ENCODE measurements at regions not wholly inside any gene's neighbourhood (a gene's known extent, or its start where the extent isn't known, plus 50 kb on each side); places are given as distances from the start of the nearest gene placed in this dataset.
"Not testable (repeated sequence)": the region's sequence is repeated elsewhere in the genome, so short reads cannot be mapped to it uniquely, and the experiment has no call there.

DNA sequence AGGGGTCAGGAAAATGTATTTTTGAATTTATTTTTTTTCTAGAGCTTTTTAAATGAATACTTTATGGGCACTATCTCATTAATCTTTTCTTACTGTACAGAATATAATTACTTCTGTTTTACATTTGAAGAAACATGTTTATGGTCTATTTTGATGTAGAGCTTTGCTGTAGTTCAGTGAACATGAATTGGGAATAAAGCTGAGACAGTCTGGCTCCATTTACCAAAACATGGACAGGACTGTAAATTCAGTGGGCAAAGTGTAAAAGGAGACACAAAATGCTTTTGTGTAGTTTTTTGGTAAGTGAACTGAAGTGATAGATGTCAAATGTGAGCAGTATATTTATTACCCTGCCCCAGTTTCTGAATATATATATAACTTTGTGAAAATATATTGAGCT is 1298.8 kb upstream of the NXPH2 start:
- H3K4me2 ChIP-seq (ENCODE audit: low read length) = no peak overlapping the region
- H4K20me1 ChIP-seq (ENCODE audit: insufficient read depth) = no peaks in the 10 kb centered on the region
- H3K9ac ChIP-seq (ENCODE audit: low read length) = no peak overlapping the region
- H3K27me3 ChIP-seq (ENCODE audit: insufficient read depth, low read depth, low read length) = no peaks in the 10 kb centered on the region
- H3K36me3 ChIP-seq (ENCODE audit: insufficient read depth, low read length) = no peaks in the 10 kb centered on the region
- H3K27ac ChIP-seq (ENCODE audit: low read length) = no peak overlapping the region
- TF ChIP-seq, protein P1, sequence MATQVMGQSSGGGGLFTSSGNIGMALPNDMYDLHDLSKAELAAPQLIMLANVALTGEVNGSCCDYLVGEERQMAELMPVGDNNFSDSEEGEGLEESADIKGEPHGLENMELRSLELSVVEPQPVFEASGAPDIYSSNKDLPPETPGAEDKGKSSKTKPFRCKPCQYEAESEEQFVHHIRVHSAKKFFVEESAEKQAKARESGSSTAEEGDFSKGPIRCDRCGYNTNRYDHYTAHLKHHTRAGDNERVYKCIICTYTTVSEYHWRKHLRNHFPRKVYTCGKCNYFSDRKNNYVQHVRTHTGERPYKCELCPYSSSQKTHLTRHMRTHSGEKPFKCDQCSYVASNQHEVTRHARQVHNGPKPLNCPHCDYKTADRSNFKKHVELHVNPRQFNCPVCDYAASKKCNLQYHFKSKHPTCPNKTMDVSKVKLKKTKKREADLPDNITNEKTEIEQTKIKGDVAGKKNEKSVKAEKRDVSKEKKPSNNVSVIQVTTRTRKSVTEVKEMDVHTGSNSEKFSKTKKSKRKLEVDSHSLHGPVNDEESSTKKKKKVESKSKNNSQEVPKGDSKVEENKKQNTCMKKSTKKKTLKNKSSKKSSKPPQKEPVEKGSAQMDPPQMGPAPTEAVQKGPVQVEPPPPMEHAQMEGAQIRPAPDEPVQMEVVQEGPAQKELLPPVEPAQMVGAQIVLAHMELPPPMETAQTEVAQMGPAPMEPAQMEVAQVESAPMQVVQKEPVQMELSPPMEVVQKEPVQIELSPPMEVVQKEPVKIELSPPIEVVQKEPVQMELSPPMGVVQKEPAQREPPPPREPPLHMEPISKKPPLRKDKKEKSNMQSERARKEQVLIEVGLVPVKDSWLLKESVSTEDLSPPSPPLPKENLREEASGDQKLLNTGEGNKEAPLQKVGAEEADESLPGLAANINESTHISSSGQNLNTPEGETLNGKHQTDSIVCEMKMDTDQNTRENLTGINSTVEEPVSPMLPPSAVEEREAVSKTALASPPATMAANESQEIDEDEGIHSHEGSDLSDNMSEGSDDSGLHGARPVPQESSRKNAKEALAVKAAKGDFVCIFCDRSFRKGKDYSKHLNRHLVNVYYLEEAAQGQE (IDR thresholded peaks at IDR 0.05; ENCODE audit: borderline replicate concordance) = no peak
- TF ChIP-seq TAF1 (IDR thresholded peaks at IDR 0.05; ENCODE audit: low read depth) (no peak), MXI1 (conservative IDR thresholded peaks at IDR 0.05; ENCODE audit: poor library complexity, severe bottlenecking) (no peak), EP300 (conservative IDR thresholded peaks at IDR 0.05; ENCODE audit: poor library complexity, severe bottlenecking) (no peak), POLR2AphosphoS5 (IDR thresholded peaks at IDR 0.05) (no peak), EZH2 (IDR thresholded peaks at IDR 0.05; ENCODE audit: borderline replicate concordance, insufficient read depth, low read length, poor library complexity, severe bottlenecking) (no peak), RAD21 (conservative IDR thresholded peaks at IDR 0.05) (no peak), SMC3 (conservative IDR thresholded peaks at IDR 0.05; ENCODE audit: poor library complexity) (no peak)
- TF ChIP-seq, protein P2, sequence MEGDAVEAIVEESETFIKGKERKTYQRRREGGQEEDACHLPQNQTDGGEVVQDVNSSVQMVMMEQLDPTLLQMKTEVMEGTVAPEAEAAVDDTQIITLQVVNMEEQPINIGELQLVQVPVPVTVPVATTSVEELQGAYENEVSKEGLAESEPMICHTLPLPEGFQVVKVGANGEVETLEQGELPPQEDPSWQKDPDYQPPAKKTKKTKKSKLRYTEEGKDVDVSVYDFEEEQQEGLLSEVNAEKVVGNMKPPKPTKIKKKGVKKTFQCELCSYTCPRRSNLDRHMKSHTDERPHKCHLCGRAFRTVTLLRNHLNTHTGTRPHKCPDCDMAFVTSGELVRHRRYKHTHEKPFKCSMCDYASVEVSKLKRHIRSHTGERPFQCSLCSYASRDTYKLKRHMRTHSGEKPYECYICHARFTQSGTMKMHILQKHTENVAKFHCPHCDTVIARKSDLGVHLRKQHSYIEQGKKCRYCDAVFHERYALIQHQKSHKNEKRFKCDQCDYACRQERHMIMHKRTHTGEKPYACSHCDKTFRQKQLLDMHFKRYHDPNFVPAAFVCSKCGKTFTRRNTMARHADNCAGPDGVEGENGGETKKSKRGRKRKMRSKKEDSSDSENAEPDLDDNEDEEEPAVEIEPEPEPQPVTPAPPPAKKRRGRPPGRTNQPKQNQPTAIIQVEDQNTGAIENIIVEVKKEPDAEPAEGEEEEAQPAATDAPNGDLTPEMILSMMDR (IDR thresholded peaks at IDR 0.05; ENCODE audit: poor library complexity, severe bottlenecking) = no peak
- H3K79me2 ChIP-seq (replicated peaks; ENCODE audit: insufficient read depth, low read length) = no peaks in the 10 kb centered on the region
- H3K4me3 ChIP-seq (ENCODE audit: low read length) = no peak overlapping the region
- H3K9me2 ChIP-seq (ENCODE audit: insufficient read depth, low read length) = no peaks in the 10 kb centered on the region
- no peaks in the 10 kb centered on the region for H3F3A ChIP-seq (ENCODE audit: insufficient read depth, low read length, poor library complexity, severe bottlenecking)
- no peaks in the 10 kb centered on the region for H3K9me3 ChIP-seq (ENCODE audit: low read length)
- no peak overlapping the region for H2AFZ ChIP-seq (ENCODE audit: low read depth, low read length)

DNA sequence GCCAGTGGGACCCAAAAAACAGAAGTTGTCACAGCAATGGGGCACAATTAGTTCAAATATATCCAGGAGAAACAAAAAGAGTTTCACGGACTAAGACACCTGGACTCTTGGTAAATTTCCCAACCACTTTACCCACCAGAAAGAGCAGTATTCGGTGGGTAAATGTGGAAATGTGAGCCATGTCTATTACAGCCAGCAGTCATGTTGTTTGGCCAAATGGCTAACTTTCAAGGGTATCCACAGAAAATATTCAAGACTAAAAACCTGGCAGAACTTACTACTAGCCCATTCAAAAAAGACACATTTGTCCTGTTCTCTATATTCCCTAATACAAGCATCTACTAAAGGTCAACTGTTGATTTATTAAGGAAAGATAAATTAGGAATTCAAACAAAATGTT is 1296.0 kb upstream of the NXPH2 start:
- Histone ChIP-seq H3K9ac (ENCODE audit: low read length) (no peak overlapping the region), H3K79me2 (replicated peaks; ENCODE audit: insufficient read depth, low read length) (no peaks in the 10 kb centered on the region), H3F3A (ENCODE audit: insufficient read depth, low read length, poor library complexity, severe bottlenecking) (no peaks in the 10 kb centered on the region), H2AFZ (ENCODE audit: low read depth, low read length) (no peak overlapping the region), H3K36me3 (ENCODE audit: insufficient read depth, low read length) (no peaks in the 10 kb centered on the region), H3K4me3 (ENCODE audit: low read length) (no peak overlapping the region), H3K9me3 (ENCODE audit: low read length) (no peaks in the 10 kb centered on the region), H3K27me3 (ENCODE audit: insufficient read depth, low read depth, low read length) (no peaks in the 10 kb centered on the region), H3K9me2 (ENCODE audit: insufficient read depth, low read length) (no peaks in the 10 kb centered on the region), H3K27ac (ENCODE audit: low read length) (no peak overlapping the region), H4K20me1 (ENCODE audit: insufficient read depth) (no peaks in the 10 kb centered on the region), H3K4me2 (ENCODE audit: low read length) (no peak overlapping the region)
- no peak for TF ChIP-seq RAD21 (conservative IDR thresholded peaks at IDR 0.05)
- TF ChIP-seq, protein P2 (IDR thresholded peaks at IDR 0.05; ENCODE audit: poor library complexity, severe bottlenecking) = no peak
- TF ChIP-seq MXI1 (conservative IDR thresholded peaks at IDR 0.05; ENCODE audit: poor library complexity, severe bottlenecking) = no peak
- TF ChIP-seq, protein P1 (IDR thresholded peaks at IDR 0.05; ENCODE audit: borderline replicate concordance) = no peak
- TF ChIP-seq EZH2 (IDR thresholded peaks at IDR 0.05; ENCODE audit: borderline replicate concordance, insufficient read depth, low read length, poor library complexity, severe bottlenecking) = no peak
- no peak for TF ChIP-seq POLR2AphosphoS5 (IDR thresholded peaks at IDR 0.05)
- TF ChIP-seq TAF1 (IDR thresholded peaks at IDR 0.05; ENCODE audit: low read depth) = no peak
- no peak for TF ChIP-seq SMC3 (conservative IDR thresholded peaks at IDR 0.05; ENCODE audit: poor library complexity)
- TF ChIP-seq EP300 (conservative IDR thresholded peaks at IDR 0.05; ENCODE audit: poor library complexity, severe bottlenecking) = no peak

DNA sequence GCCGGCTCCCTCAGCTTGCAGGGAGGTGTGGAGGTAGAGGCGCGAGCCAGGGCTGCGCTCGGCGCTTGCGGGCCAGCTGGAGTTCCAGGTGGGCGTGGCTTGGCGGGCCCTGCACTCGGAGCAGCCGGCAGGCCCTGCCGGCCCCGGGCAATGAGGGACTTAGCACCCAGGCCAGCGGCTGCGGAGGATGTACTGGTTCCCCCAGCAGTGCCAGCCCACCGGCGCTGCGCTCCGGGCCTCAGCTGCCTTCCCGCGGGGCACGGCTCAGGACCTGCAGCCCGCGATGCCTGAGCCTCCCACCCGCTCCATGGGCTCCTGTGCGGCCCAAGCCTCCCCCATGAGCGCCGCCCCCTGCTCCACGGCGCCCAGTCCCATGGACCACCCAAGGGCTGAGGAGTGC is 1293.6 kb upstream of the NXPH2 start:
- not testable (repeated sequence) for H3K4me3 ChIP-seq (ENCODE audit: low read length); H3K36me3 ChIP-seq (ENCODE audit: insufficient read depth, low read length); H3K27ac ChIP-seq (ENCODE audit: low read length); H3K9ac ChIP-seq (ENCODE audit: low read length); H3F3A ChIP-seq (ENCODE audit: insufficient read depth, low read length, poor library complexity, severe bottlenecking); H3K4me2 ChIP-seq (ENCODE audit: low read length); H3K27me3 ChIP-seq (ENCODE audit: insufficient read depth, low read depth, low read length); H3K9me3 ChIP-seq (ENCODE audit: low read length); H3K79me2 ChIP-seq (replicated peaks; ENCODE audit: insufficient read depth, low read length); H2AFZ ChIP-seq (ENCODE audit: low read depth, low read length); H3K9me2 ChIP-seq (ENCODE audit: insufficient read depth, low read length); H4K20me1 ChIP-seq (ENCODE audit: insufficient read depth)
